Activated CD4-positive, alpha-beta memory T cell treated with anti-CD3 and anti-CD28 coated beads for 36 hours (primary cell): ENCODE measurements at regions not wholly inside any gene's neighbourhood (a gene's known extent, or its start where the extent isn't known, plus 50 kb on each side); places are given as distances from the start of the nearest gene placed in this dataset.

Experiments
- CTCF ChIA-PET: fragments of 350-600 bp; sonication (Branson Sonifier 250); formaldehyde crosslinking; loops from one replicate; lab custom pipeline; 2021; ENCODE audit warnings: antibody characterized with exemption, inconsistent platforms; lab: Charles Lee
- POLR2A ChIA-PET: fragments of 350-600 bp; sonication (Branson Sonifier 250); formaldehyde crosslinking; loops from one replicate; lab custom pipeline; 2021; ENCODE audit warnings: antibody characterized with exemption; lab: Charles Lee
- DNase-seq: peaks from one replicate; pipeline ENCODE4 v3.0.0-alpha.2; 2020
- H3K27ac Mint-ChIP-seq: one replicate; pipeline ENCODE4 v1.8.0; 2021; ENCODE audit warnings: mixed read lengths
- H3K27me3 Mint-ChIP-seq: one replicate; pipeline ENCODE4 v1.8.0; 2021; ENCODE audit warnings: mixed read lengths
- H3K36me3 Mint-ChIP-seq: one replicate; pipeline ENCODE4 v1.8.0; 2021; ENCODE audit warnings: mixed read lengths
- H3K4me1 Mint-ChIP-seq: one replicate; pipeline ENCODE4 v1.8.0; 2021; ENCODE audit warnings: low read depth, mixed read lengths
- H3K4me3 Mint-ChIP-seq: one replicate; pipeline ENCODE4 v1.8.0; 2021; ENCODE audit warnings: mild to moderate bottlenecking, mixed read lengths
- H3K9me3 Mint-ChIP-seq: one replicate; pipeline ENCODE4 v1.8.0; 2021; ENCODE audit warnings: mixed read lengths
- intact Hi-C: fragments of 100-400 bp; cut with micrococcal nuclease; formaldehyde crosslinking; loops from one replicate; pipeline ENCODE4 v1.15.1; 2023

GRCh38 chr6:19153981-19154295 is 683.2 kb upstream of the ID4 start:
- Mint-ChIP-seq H3K4me1 (no peaks in the 10 kb centered on the region), H3K4me3 (no peak overlapping the region), H3K27me3 (no peaks in the 10 kb centered on the region), H3K36me3 (no peaks in the 10 kb centered on the region), H3K9me3 (peaks cover 9% of the 10 kb centered on the region), H3K27ac (no peak overlapping the region)
- ChIA-PET POLR2A (no interaction called here), CTCF (no interaction called here)
- intact Hi-C loops, result no loop called here
- DNase-seq, result no peak

- no peak for DNase-seq
- H3K27ac Mint-ChIP-seq, result no peak overlapping the region
- intact Hi-C loops, result no loop called here
- H3K27me3 Mint-ChIP-seq, result no peaks in the 10 kb centered on the region
- peaks cover 10% of the 10 kb centered on the region for H3K9me3 Mint-ChIP-seq
- H3K4me3 Mint-ChIP-seq, result no peak overlapping the region
- ChIA-PET CTCF (no interaction called here), POLR2A (no interaction called here)
- H3K36me3 Mint-ChIP-seq, result no peaks in the 10 kb centered on the region
- H3K4me1 Mint-ChIP-seq, result no peaks in the 10 kb centered on the region
Measured at GRCh38 chr6:19156443-19156842, 680.7 kb upstream of the ID4 start.

- intact Hi-C loops, result no loop called here
- no peaks in the 10 kb centered on the region for H3K4me1 Mint-ChIP-seq
- no peaks in the 10 kb centered on the region for H3K27me3 Mint-ChIP-seq
- no peak overlapping the region for H3K4me3 Mint-ChIP-seq
- no peaks in the 10 kb centered on the region for H3K36me3 Mint-ChIP-seq
- DNase-seq, result no peak
- H3K27ac Mint-ChIP-seq, result no peak overlapping the region
- peaks cover 4% of the 10 kb centered on the region for H3K9me3 Mint-ChIP-seq
- CTCF ChIA-PET, result no interaction called here
- POLR2A ChIA-PET, result no interaction called here
Measured at GRCh38 chr6:19157486-19157885, 679.7 kb upstream of the ID4 start.

GRCh38 chr6:19158586-19158985 is 678.6 kb upstream of the ID4 start:
- H3K4me1 Mint-ChIP-seq, result no peaks in the 10 kb centered on the region
- H3K36me3 Mint-ChIP-seq, result no peaks in the 10 kb centered on the region
- no peak for DNase-seq
- no peak overlapping the region for H3K27ac Mint-ChIP-seq
- no peak overlapping the region for H3K4me3 Mint-ChIP-seq
- POLR2A ChIA-PET, result no interaction called here
- H3K9me3 Mint-ChIP-seq, result peaks cover 2% of the 10 kb centered on the region
- intact Hi-C loops, result no loop called here
- CTCF ChIA-PET, result no interaction called here
- no peaks in the 10 kb centered on the region for H3K27me3 Mint-ChIP-seq

- no peak overlapping the region for H3K27ac Mint-ChIP-seq
- no peaks in the 10 kb centered on the region for H3K36me3 Mint-ChIP-seq
- peaks cover 2% of the 10 kb centered on the region for H3K9me3 Mint-ChIP-seq
- DNase-seq, result no peak
- no peaks in the 10 kb centered on the region for H3K27me3 Mint-ChIP-seq
- no peak overlapping the region for H3K4me3 Mint-ChIP-seq
- intact Hi-C loops, result no loop called here
- POLR2A ChIA-PET, result no interaction called here
- no peaks in the 10 kb centered on the region for H3K4me1 Mint-ChIP-seq
- CTCF ChIA-PET, result no interaction called here
Measured at GRCh38 chr6:19159089-19159488, 678.1 kb upstream of the ID4 start.

GRCh38 chr6:19159561-19159960 is 677.6 kb upstream of the ID4 start:
- Mint-ChIP-seq H3K27ac (no peak overlapping the region), H3K36me3 (no peaks in the 10 kb centered on the region), H3K9me3 (peaks cover 2% of the 10 kb centered on the region), H3K4me3 (no peak overlapping the region), H3K4me1 (no peaks in the 10 kb centered on the region), H3K27me3 (no peaks in the 10 kb centered on the region)
- CTCF ChIA-PET, result no interaction called here
- POLR2A ChIA-PET, result no interaction called here
- no peak for DNase-seq
- intact Hi-C loops, result no loop called here

GRCh38 chr6:19160081-19160730 is 677.0 kb upstream of the ID4 start:
- no peaks in the 10 kb centered on the region for H3K36me3 Mint-ChIP-seq
- H3K9me3 Mint-ChIP-seq, result peaks cover 2% of the 10 kb centered on the region
- H3K4me3 Mint-ChIP-seq, result no peak overlapping the region
- H3K4me1 Mint-ChIP-seq, result no peaks in the 10 kb centered on the region
- intact Hi-C loops, result no loop called here
- H3K27me3 Mint-ChIP-seq, result no peaks in the 10 kb centered on the region
- ChIA-PET CTCF (no interaction called here), POLR2A (no interaction called here)
- DNase-seq, result no peak
- H3K27ac Mint-ChIP-seq, result no peak overlapping the region

GRCh38 chr6:19167251-19167650 is 669.9 kb upstream of the ID4 start:
- H3K9me3 Mint-ChIP-seq, result peaks cover 7% of the 10 kb centered on the region
- no peak for DNase-seq
- no peaks in the 10 kb centered on the region for H3K36me3 Mint-ChIP-seq
- ChIA-PET CTCF (no interaction called here), POLR2A (no interaction called here)
- H3K27ac Mint-ChIP-seq, result no peak overlapping the region
- intact Hi-C loops, result no loop called here
- no peak overlapping the region for H3K4me3 Mint-ChIP-seq
- H3K4me1 Mint-ChIP-seq, result no peaks in the 10 kb centered on the region
- no peaks in the 10 kb centered on the region for H3K27me3 Mint-ChIP-seq

GRCh38 chr6:19169366-19169765 is 667.8 kb upstream of the ID4 start:
- H3K4me3 Mint-ChIP-seq, result no peak overlapping the region
- H3K9me3 Mint-ChIP-seq, result peaks cover 15% of the 10 kb centered on the region
- no peak overlapping the region for H3K27ac Mint-ChIP-seq
- H3K36me3 Mint-ChIP-seq, result no peaks in the 10 kb centered on the region
- ChIA-PET POLR2A (no interaction called here), CTCF (no interaction called here)
- no peaks in the 10 kb centered on the region for H3K27me3 Mint-ChIP-seq
- no peak for DNase-seq
- no peaks in the 10 kb centered on the region for H3K4me1 Mint-ChIP-seq
- intact Hi-C loops, result no loop called here

GRCh38 chr6:19175023-19175422 is 662.1 kb upstream of the ID4 start:
- intact Hi-C loops, result no loop called here
- ChIA-PET CTCF (no interaction called here), POLR2A (no interaction called here)
- Mint-ChIP-seq H3K27me3 (no peaks in the 10 kb centered on the region), H3K4me1 (no peaks in the 10 kb centered on the region), H3K9me3 (peaks cover 25% of the 10 kb centered on the region), H3K27ac (no peak overlapping the region), H3K36me3 (no peaks in the 10 kb centered on the region), H3K4me3 (no peak overlapping the region)
- DNase-seq, result no peak

GRCh38 chr6:19180348-19181072 is 656.7 kb upstream of the ID4 start:
- H3K36me3 Mint-ChIP-seq, result peaks cover 2% of the 10 kb centered on the region
- H3K27ac Mint-ChIP-seq, result no peak overlapping the region
- no peak overlapping the region for H3K4me3 Mint-ChIP-seq
- peaks cover 23% of the 10 kb centered on the region for H3K9me3 Mint-ChIP-seq
- no peak for DNase-seq
- CTCF ChIA-PET, result no interaction called here
- no peaks in the 10 kb centered on the region for H3K4me1 Mint-ChIP-seq
- H3K27me3 Mint-ChIP-seq, result no peaks in the 10 kb centered on the region
- intact Hi-C loops, result no loop called here
- POLR2A ChIA-PET, result no interaction called here

- Mint-ChIP-seq H3K4me1 (no peaks in the 10 kb centered on the region), H3K36me3 (peaks cover 2% of the 10 kb centered on the region), H3K27me3 (no peaks in the 10 kb centered on the region), H3K4me3 (no peak overlapping the region), H3K9me3 (peaks cover 23% of the 10 kb centered on the region), H3K27ac (no peak overlapping the region)
- no peak for DNase-seq
- CTCF ChIA-PET, result no interaction called here
- intact Hi-C loops, result no loop called here
- POLR2A ChIA-PET, result no interaction called here
Measured at GRCh38 chr6:19181211-19181610, 656.0 kb upstream of the ID4 start.

GRCh38 chr6:19193624-19194023 is 643.5 kb upstream of the ID4 start:
- DNase-seq, result no peak
- Mint-ChIP-seq H3K4me3 (no peak overlapping the region), H3K27me3 (no peaks in the 10 kb centered on the region), H3K36me3 (no peaks in the 10 kb centered on the region), H3K4me1 (no peaks in the 10 kb centered on the region), H3K27ac (no peak overlapping the region), H3K9me3 (peaks cover 16% of the 10 kb centered on the region)
- CTCF ChIA-PET, result no interaction called here
- POLR2A ChIA-PET, result no interaction called here
- intact Hi-C loops, result no loop called here
